ENCODE measurements at regions not wholly inside any gene's neighbourhood (a gene's known extent, or its start where the extent isn't known, plus 50 kb on each side); places are given as distances from the start of the nearest gene placed in this dataset.
"Not testable (repeated sequence)": the region's sequence is repeated elsewhere in the genome, so short reads cannot be mapped to it uniquely, and the experiment has no call there.

DNA sequence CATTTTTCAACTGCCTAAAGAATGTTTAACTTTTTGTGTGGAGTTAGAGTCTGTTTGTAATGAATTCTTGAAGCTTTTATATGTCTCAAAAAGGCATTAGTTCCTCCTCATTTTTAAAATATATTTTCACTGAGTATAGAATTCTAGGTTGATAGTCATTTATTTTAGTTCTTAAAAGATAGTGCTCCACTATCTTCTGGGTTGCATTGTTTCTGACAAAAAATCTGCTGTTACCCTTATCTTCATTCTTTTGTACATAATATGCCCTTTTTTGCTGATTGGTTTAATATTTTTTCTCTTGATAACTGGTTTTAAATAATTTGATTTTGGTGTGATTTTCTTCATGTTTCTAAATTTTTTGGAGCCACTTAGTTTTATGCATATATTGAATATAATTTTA, 754.7 kb upstream of the GYPC start:
- no peak for DNase-seq

DNA sequence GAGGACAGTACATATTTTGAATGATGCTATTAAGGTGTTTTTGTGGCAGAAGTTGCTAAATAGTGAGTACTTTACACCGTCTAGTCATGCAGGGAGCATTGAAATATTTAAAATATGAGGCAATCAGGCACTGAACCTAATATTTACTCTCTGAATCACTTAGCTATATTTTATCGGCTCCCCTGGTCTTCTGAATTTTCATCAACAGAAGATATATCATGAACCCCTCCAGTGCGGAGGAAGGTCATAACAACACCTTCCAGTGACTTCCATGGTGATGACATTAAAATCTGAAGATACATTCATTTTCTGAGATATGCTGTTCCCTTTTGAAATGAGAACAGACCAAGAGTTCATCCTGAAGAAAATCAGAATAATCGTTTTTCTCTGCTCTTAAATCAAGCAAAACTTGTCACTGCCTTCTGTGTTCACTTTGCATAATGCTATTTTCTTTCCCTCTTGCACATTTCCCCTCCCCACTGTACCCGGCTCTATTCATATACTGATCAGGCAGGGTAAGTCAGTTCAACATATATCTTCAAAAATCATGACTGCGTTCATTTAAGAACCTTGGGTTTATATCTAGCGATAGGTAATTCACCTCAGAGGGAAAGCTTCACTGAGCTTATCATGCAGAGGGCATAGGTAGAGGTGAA, 729.9 kb upstream of the GYPC start:
- DNase-seq = no peak

DNA sequence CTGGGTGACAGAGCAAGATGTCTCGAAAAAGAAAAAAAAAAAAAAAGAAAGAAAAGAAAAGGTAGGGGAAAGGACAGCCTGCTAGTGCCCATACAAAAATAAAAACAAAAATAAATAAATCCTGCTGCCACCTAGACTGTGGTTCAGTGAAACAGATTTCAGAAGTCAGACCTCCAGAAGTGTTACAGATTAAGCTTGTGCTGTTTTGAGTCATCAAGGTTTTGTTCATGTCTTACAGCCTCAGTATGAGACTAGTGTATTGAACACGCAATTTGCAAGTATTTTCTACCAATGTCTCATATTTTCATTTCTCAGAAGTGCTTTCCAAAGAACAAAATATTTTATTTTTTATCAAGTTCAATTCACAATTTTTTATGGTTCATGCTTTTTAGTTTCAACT, 720.4 kb upstream of the GYPC start:
- DNase-seq = no peak

DNA sequence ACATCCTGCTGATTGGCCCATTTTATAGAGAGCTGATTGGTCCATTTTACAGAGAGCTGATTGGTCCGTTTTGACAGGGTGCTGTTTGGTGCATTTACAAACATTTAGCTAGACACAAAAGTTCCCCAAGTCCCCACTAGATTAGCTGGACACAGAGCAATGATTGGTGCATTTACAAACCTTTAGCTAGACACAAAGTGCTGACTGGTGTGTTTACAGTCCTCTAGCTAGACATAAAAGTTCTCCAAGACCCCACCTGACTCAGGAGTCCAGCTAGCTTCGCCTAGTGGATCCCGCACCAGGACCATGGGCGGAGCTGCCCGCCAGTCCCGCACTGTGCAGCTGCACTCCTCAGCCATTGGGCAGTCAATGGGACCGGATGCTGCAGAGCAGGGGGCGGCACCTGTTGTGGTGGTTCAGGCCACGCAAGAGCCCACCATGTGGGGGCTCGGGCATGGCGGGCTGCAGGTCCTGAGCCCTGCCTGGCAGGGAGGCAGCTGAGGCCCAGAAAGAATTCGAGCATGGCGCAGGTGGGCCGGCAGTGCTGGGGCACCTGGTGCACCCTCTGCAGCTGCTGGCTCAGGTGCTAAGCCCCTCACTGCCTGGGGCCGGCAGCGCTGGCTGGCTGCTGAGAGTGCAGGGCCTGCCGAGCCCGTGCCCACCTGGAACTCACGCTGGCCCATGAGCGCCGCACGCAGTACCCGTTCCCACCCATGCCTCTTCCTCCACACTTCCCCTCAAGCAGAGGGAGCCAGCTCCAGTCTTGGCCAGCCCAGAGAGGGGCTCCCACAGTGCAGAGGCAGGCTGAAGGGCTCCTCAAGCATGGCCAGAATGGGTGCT, 713.2 kb upstream of the GYPC start:
- DNase-seq = no peak

DNA sequence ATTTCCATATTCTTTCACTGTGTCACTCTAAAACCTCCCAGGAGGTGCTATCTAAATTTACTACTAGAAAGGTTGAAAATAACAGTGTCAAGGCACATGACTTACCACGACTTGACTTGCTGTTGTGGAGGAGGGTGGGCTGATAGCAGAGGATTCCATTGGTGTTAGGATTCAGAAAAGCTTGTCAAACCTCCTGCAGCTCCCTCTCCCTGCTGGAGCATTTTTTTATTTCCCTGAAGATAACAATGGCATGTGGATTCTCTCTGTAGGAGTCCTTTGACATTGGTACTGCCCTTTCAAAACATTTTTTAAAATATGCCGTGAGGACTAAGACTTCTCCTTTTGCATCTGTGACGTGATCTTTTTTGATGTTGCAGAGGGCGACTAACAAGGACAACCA, 696.9 kb upstream of the GYPC start:
- DNase-seq = no peak

DNA sequence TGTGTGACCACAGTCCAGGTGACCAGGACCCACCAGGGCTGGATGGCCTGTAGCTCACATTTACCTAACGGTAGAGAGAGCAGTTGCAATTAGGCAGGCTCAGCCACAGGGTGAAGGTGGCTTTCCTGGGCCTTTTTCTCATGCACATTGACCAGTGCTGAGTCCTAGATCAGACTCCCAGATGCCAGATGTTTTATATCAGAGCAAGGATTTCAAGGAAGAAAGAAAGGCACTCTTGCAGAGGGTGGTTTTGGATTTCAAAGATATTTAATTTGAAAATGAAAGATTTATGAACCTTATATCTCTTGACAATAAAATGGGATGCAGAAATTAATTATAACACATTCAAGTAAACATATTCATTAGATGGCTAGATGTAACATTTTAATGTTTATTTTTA, 694.2 kb upstream of the GYPC start:
- no peak for DNase-seq

DNA sequence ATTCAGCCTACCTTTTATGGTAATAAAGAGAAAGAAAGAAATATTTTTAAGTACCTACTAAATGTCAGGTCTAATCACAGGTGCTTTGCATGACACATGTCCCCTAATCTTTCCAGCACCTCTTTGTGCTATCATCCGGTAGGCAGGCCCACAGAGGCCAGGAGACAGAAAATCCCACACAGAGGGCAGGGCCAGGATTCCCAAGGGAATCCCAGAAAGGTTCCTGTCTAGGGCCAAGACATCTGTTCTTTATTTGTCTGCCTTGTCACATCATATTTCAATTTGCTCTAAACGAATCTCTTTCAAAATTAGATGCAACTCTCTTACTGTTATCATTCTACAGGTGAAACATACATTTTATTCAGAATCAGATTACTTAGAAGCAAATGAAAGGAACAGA, 676.1 kb upstream of the GYPC start:
- DNase-seq = no peak

DNA sequence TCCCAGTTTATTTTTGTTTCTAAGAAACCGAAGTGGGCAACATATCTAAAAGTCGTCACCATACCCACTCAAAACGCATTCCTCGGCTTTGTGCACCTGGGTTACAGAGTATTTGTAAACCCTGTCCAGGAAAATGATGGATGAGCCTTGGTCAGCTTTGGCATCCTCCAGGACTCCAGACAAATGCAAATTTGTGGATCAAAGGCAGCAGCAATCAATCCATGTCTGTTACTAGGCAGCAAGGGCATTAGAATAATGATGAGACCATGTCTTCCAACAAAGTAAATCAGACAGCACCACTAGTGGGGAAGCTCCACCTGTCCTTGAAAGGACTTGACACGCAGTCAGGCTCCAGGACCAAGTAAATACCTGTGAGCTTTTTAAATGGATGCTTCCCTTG, 672.6 kb upstream of the GYPC start:
- no peak for DNase-seq

DNA sequence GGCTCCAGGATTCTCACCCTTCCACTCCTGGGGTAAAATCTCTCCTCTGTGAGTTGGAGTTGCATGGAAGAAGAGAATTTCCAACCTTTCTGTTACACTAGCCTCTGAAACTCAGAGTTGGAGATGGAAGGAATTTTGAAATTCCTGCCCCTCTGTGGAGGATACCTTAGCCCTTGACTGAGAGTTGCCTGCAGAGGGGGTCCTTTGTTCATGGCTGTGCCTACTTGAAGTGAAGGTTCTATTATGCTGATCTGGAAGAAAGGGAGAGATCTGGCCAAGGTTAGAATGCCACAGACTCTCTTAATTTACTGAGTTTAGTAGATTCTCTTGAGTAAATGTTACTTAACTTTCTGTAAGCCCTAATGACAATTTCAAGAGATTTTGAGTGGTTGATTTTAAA, 626.6 kb upstream of the GYPC start:
- no peak for DNase-seq

DNA sequence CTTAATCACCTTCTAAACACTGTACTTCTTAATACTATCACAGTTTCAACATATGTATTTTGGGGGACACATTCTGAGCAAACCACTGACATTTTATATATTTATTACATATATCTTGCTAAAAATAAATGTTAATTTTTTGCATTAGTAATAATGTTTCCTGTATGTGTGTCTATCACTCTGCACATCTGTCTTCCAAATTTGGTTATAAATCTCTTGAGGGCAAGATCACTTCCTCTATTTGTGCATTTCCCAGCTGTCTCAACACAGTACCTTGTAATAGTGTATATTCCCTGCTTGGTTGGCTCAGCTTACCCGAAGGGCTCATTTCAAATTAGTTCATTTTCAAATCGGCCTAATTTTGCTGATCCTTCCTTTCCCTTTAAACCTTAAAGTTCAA, 617.1 kb upstream of the GYPC start:
- DNase-seq = no peak

DNA sequence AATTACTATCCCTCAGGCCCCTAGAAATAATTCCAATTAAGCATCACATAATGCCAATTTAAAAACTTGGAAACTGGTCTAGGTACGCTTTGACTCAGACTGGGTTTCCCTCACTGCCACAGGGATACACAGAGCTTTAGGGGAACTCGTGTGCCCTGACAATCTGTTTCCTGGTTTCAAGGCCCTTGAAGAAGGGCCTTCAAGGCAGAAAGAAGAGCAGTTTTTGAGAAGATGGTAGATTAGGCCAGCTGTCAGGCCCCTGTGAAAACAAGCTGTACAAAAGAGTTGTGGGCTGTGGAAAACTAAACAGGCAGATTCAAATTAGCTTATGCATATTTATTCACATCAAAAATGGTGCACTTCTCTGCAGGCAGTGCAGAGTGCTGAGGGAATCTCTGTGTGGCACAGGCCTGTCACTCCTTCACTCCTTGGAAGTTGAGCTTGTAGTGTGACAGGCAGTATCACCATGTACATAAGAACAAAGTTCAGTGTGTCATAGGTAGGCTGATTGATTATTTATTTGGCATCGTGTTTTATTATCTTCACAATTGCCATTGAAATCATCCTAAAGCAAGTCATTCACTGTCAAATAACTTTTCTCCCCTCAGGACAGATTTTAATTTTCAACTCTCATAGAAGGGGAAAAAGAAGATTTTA, 614.4 kb upstream of the GYPC start:
- no peak for DNase-seq

DNA sequence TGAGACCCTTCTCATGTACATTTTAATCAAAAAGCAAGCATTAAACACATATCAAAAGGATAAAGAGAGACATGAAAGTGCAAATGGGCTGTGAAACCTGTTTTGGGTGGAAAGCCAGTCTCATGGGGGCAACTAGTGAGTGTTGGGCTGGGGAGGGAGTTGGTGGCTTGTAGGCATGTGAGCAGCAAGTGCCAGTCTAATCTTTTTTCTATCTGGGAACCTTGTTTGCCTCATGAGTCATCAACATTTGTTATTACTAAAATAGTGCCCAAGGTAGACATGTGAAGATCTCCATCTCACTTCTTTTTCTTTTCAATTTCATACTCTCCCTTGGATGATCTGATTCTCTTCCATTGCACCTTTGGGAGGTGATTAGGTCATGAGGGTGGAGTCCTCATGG, 613.9 kb upstream of the GYPC start:
- no peak for DNase-seq

DNA sequence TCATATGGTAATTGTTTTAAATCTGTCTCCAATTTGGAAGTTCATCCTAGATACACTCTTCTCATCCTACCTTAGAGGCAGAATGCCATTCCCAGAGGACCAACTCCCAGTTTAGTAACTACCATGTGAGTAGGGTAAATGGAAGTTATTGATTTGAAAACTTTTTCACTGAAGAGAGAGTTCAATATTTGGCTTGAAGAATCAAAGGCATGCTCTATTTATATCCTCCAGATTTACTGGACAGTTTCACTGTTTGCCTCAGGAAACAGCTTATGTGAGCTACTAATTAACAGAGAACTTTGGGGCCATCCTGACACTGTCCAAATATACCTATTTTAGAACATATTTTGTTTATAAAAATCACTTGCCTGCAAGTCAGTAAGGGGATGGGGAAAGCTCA, 607.2 kb upstream of the GYPC start:
- no peak for DNase-seq

DNA sequence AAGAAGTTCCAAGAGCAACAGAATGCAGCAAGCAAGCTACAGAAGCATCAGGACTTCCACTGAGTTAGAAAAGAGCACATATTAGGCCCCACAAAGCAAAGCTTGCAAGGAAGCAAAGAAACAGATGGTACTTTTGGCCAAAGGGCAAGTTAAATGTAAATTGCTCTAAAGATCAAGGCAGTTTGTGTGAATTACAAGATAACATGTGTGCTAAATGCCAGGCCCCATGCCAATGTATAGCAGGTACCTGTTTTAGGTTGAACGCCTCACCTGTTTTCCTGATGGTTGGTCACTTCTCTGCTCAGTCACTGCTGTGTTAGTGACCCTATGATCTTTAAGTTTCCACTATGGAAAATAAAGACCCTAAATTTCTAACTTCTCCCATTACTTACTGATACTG, 606.5 kb upstream of the GYPC start:
- no peak for DNase-seq

DNA sequence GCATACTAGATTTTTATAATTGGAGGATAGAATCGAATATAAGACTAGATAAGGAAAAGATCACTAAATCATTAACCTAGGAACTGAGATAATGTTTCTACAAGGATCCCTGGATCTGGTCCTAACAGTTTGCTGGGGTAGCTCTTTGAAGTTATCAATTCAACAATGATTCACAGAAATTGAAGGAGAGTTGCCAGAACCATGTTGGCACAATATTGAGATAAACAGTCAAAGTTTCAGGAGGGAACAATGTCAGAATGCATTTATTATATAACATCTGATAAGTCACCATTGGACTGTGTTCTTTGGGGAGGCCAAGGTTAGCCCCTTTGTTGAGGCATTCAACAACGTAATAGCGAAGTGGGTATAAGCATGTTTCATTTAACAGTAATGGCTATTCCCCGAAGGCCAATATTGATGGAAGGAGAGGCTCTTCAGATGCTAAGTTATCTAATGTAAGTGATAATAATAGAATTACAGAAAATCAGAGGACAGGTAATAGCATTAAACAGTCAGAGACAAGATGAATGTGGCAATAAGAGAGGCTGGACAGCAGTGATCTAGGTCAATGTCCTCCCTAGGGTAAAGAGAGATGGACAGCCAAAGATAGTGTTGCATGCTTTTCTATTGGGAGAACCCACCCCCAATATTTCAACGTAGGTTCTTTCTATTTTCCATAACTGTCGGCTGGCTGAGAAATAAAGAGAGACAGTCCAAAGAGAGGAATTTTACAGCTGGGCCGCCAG, 604.8 kb upstream of the GYPC start:
- DNase-seq = no peak

DNA sequence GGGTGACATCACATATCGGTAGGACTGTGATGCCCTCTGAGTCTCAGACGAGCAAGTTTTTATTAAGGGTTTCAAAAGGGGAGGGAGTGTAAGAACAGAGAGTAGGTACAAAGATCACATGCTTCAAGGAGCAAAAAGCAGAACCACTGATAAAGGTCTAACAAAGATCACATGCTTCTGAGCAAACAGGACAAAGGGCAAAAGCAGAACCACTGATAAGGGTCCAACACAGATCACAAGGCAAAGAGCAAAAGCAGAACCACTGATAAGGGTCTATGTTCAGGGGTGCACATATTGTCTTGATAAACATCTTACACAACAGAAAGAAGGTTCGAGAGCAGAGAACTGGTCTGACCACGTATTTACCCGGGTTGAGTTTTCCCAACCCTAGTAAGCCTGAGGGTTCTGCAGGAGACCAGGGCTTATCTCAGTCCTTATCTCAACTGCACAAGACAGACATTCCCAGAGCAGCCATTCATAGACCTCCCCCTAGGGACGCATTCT, 604.2 kb upstream of the GYPC start:
- DNase-seq = not testable (repeated sequence)

DNA sequence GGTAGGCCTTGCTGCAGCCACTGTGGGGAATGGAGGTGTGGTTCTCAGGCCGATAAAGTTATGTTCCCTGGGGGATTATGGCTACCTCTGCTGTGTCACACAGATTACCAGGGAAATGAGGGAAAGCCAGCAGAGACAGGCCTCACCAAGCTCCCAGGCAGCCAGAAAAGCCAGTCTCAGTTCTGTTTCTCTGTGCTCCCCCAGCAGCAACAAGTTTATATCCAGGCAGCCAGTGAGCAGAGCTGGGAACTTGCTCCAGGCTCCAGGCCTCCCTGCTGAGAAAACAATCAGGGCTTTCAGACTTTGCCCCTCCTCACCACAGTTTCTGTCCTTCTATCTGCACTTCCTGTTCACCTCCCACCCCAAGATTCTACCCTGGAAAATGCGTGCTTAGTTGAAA, 596.6 kb upstream of the GYPC start:
- DNase-seq = no peak

DNA sequence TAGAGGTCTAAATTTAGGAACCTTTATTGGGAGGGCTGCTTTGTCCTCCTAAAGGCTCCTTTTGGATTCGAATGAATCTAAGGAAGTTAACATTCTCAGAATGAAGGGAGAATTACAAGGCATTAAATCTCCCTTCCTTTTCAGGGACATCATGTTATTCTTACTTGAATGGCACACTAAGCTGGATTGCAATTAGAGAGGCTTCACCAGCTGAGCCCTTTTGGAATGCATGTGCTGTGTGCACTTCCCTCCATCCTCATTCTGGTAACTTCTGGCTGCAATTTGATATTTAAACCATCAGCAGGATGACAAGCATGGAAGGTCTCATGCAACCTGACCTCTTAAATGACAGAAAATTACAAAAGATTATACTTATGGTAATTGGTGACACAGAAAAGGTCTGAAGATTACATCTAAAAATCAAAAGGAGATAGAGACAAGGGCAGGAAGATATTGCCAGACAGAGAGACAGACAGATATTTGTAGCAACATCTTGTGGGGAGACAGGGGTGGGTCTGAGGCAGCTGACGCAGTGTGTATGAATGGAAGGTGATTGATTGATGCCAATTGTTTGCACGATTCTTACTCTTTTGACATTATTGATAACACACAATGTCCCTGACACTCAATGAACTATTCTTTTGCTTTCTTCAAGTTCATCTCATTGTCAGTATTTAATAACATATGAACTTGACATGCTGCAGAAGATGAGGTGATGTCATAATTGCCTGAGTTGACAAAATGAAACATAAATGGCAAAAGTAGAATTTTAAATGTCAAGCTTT, 570.8 kb upstream of the GYPC start:
- DNase-seq = no peak

DNA sequence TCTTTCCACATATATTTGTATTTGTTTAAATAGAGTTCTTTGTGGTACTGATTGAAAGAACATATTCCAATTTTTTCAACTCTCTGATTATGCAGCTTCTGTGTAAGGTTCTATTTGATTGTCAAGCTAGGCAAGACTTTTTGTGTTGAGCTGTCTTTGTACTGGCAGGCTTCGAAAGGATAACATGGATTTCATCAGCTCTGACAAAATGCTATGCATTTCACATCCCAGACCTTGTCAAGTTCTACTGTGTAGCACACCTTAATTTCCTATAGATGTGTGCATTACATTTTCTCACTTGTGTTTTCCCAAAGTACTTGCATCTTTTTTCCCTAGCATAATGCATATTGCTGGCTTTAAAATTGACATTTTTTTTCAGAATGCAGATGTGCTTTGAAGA, 555.0 kb upstream of the GYPC start:
- DNase-seq = no peak

DNA sequence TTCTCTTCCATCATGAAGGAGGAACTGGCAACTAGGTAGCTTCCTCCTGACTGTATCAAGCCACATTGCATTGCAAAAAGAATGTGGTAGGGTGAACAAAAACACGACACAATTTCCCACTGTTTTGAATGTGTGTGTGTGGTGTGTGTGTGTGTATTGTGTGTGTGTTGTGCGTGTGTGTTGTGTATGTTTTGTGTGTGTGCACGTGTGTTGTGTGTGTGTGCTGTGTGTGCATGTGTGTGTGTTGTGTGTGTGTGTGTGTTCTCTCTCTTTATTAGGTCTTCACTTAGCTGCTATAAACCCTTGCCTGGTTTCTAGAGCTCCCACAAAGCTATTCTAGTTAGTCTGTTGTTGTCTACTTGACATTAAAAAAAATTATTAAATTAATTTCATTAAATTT, 550.0 kb upstream of the GYPC start:
- no peak for DNase-seq

DNA sequence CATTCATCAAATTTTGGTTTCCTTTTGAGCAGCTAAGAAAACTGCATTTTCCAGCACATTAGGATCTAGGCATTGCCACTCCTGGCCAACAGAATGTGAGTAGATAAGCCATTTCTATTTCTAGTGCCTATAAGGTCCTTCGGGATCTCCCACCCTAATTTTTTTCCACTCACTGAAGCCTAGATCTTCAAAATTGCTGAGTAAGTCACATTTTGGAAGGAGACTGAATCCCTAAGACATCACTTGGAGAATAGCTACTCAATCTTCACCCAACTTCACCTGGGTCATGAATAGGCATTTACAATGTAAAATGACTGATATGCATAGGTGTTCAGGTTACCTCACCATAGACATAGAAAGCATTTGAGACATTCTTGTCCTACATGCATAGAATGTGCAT, 548.1 kb upstream of the GYPC start:
- DNase-seq = no peak

DNA sequence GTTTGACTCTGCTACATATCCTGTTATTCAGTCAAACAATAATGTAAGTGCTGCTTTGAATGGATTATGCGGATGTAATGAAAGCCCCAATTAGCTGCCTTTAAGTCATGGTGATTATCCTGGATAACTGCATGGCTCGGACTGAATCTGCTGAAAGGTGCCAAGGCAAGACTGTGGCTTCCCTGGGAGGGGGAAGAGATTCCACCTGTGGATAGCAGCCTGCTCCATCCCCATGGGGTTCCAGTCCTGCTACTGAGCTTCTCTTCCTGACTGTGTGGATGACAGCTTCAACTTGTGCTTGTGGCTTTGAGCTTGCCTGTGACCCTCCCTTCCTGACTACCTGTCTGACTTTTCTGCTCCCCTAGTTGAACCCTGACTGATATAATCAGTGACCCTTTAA, 540.0 kb upstream of the GYPC start:
- DNase-seq = no peak

DNA sequence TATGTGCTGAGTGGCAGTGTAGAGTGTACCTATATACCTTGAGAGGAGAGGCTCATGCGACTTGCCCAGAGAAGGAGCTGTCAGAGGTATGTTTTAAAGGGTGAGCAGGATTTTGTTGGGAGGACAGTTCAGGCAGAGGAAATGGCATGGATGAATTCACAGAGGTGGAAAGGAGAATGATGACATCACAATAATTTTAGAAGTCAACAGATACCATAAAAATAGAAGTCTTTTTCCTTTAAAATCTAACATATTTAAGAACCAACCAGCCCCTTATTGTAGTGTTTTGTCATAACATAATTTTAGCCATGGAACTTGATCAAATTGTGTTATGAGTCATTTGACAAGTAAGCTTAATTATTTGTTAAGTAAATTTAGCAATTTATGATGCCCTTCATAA, 538.1 kb upstream of the GYPC start:
- DNase-seq = no peak

Measured in activated CD4-positive, alpha-beta T cell treated with anti-CD3 and anti-CD28 coated beads, Interleukin-2, amount 50 U/mL, for 1 hour (primary cell).